ENCODE measurements at regions not wholly inside any gene's neighbourhood (a gene's known extent, or its start where the extent isn't known, plus 50 kb on each side); places are given as distances from the start of the nearest gene placed in this dataset.
"Not testable (repeated sequence)": the region's sequence is repeated elsewhere in the genome, so short reads cannot be mapped to it uniquely, and the experiment has no call there.

GRCh38 chr3:106438887-106439286 lies 570.1 kb upstream of the CBLB start:
- intact Hi-C loops (cut with DNase I) = no loop called here
- no peak for DNase-seq
- H3K27me3 ChIP-seq (ENCODE audit: insufficient read depth in 3 of 3, low read length in 2 of 3) = no peaks in the 10 kb centered on the region
- H3K4me3 ChIP-seq = no peak overlapping the region
- no peak for TF ChIP-seq CTCF (IDR thresholded peaks at IDR 0.05)
- no peak for ATAC-seq
- no peaks in the 10 kb centered on the region for H3K9me3 ChIP-seq
- no peaks in the 10 kb centered on the region for H3K36me3 ChIP-seq (ENCODE audit: insufficient read depth in 1 of 2, low read depth in 1 of 2)
- no peaks in the 10 kb centered on the region for H3K4me1 ChIP-seq
- H3K27ac ChIP-seq = no peak overlapping the region
- WGBS, 3 donors = 64 to 77% (median 67%) methylated on average over 1 of the region's 1 CpG

GRCh38 chr3:106440672-106441071 lies 571.9 kb upstream of the CBLB start:
- intact Hi-C loops (cut with DNase I) = no loop called here
- Histone ChIP-seq H3K4me1 (no peaks in the 10 kb centered on the region), H3K27ac (no peak overlapping the region), H3K4me3 (no peak overlapping the region), H3K9me3 (no peaks in the 10 kb centered on the region), H3K27me3 (ENCODE audit: insufficient read depth in 3 of 3, low read length in 2 of 3) (no peaks in the 10 kb centered on the region), H3K36me3 (ENCODE audit: insufficient read depth in 1 of 2, low read depth in 1 of 2) (no peaks in the 10 kb centered on the region)
- ATAC-seq (no peak), DNase-seq (no peak)
- 76 to 83% (median 78%) methylated on average over 2 of the region's 2 CpGs for WGBS, 3 donors
- no peak for TF ChIP-seq CTCF (IDR thresholded peaks at IDR 0.05)

- 54 to 65% (median 56%) methylated on average over 4 of the region's 4 CpGs for WGBS, 3 donors
- H3K27me3 ChIP-seq (ENCODE audit: insufficient read depth in 3 of 3, low read length in 2 of 3) = no peaks in the 10 kb centered on the region
- peaks cover 11% of the 10 kb centered on the region for H3K4me1 ChIP-seq
- no peak overlapping the region for H3K4me3 ChIP-seq
- no peaks in the 10 kb centered on the region for H3K9me3 ChIP-seq
- H3K27ac ChIP-seq = no peak overlapping the region
- no peak for TF ChIP-seq CTCF (IDR thresholded peaks at IDR 0.05)
- no peak for ATAC-seq
- intact Hi-C loops (cut with DNase I) = no loop called here
- no peak for DNase-seq
- H3K36me3 ChIP-seq (ENCODE audit: insufficient read depth in 1 of 2, low read depth in 1 of 2) = no peaks in the 10 kb centered on the region
These were observed 577.5 kb upstream of the CBLB start for GRCh38 chr3:106446271-106446670.

GRCh38 chr3:106447723-106448301 lies 579.0 kb upstream of the CBLB start:
- DNase-seq = no peak
- no peak for ATAC-seq
- H3K27ac ChIP-seq = no peak overlapping the region
- H3K4me1 ChIP-seq = peaks cover 25% of the 10 kb centered on the region
- TF ChIP-seq CTCF (IDR thresholded peaks at IDR 0.05) = no peak
- no peaks in the 10 kb centered on the region for H3K36me3 ChIP-seq (ENCODE audit: insufficient read depth in 1 of 2, low read depth in 1 of 2)
- H3K4me3 ChIP-seq = no peak overlapping the region
- no peaks in the 10 kb centered on the region for H3K9me3 ChIP-seq
- intact Hi-C loops (cut with DNase I) = no loop called here
- H3K27me3 ChIP-seq (ENCODE audit: insufficient read depth in 3 of 3, low read length in 2 of 3) = no peaks in the 10 kb centered on the region

GRCh38 chr3:106448372-106448966 lies 579.7 kb upstream of the CBLB start:
- H3K27ac ChIP-seq; intact Hi-C loops (cut with DNase I); DNase-seq; H3K27me3 ChIP-seq (ENCODE audit: insufficient read depth in 3 of 3, low read length in 2 of 3); ATAC-seq; H3K9me3 ChIP-seq; H3K36me3 ChIP-seq (ENCODE audit: insufficient read depth in 1 of 2, low read depth in 1 of 2); H3K4me3 ChIP-seq: not testable (repeated sequence)
- 92 to 96% (median 94%) methylated on average over 3 of the region's 3 CpGs for WGBS, 3 donors
- H3K4me1 ChIP-seq = peaks cover 25% of the 10 kb centered on the region
